SU-DHL-6 (cell line): ENCODE measurements at regions not wholly inside any gene's neighbourhood (a gene's known extent, or its start where the extent isn't known, plus 50 kb on each side); places are given as distances from the start of the nearest gene placed in this dataset.

ENCODE experiments used
- H2AFZ ChIP-seq: fragments of 200-600 bp; sonication (generic); 2 replicates; pipeline ENCODE4 v1.6.1; 2014; ENCODE audit warnings: low read depth, mild to moderate bottlenecking, moderate library complexity, mixed read lengths, antibody characterized with exemption, low read length; ENCODE audit not compliant: severe bottlenecking
- H3F3A ChIP-seq: fragments of 200-600 bp; shearing (Covaris generic); 2 replicates; pipeline ENCODE4 v1.6.0; 2016; ENCODE audit warnings: antibody characterized with exemption, mild to moderate bottlenecking; ENCODE audit not compliant: insufficient read depth
- H3K27ac ChIP-seq: fragments of 200-600 bp; sonication (generic); 2 replicates; pipeline ENCODE4 v1.5.1; 2016; ENCODE audit warnings: low read depth, mild to moderate bottlenecking, low read length, moderate library complexity, mixed read lengths
- H3K27me3 ChIP-seq: fragments of 200-600 bp; sonication (generic), shearing (Covaris generic); 2 replicates; pipeline ENCODE4 v1.6.0; 2014; ENCODE audit warnings: mild to moderate bottlenecking, low read length
- H3K36me3 ChIP-seq: fragments of 200-600 bp; sonication (generic); 2 replicates; pipeline ENCODE4 v1.6.1; 2014; ENCODE audit warnings: mild to moderate bottlenecking, low read length, mixed read lengths
- H3K4me2 ChIP-seq: fragments of 300-600, 200-600 bp; shearing (Covaris generic), sonication (generic); 2 replicates; pipeline ENCODE4 v1.6.0; 2014; ENCODE audit warnings: low read length, low read depth, mild to moderate bottlenecking; ENCODE audit not compliant: poor library complexity, severe bottlenecking
- H3K4me3 ChIP-seq: fragments of 200-600 bp; sonication (generic); 2 replicates; pipeline ENCODE4 v1.5.1; 2014; ENCODE audit warnings: antibody characterized with exemption, low read length, mild to moderate bottlenecking, mixed read lengths; ENCODE audit not compliant: insufficient read depth, poor library complexity, severe bottlenecking
- H3K79me2 ChIP-seq: fragments of 200-600 bp; sonication (generic); 2 replicates; pipeline ENCODE4 v1.6.1; 2014; ENCODE audit warnings: mild to moderate bottlenecking, low read length, moderate library complexity; ENCODE audit not compliant: insufficient read depth
- H3K9ac ChIP-seq: fragments of 200-600 bp; sonication (generic); 2 replicates; pipeline ENCODE4 v1.7.0; 2014; ENCODE audit warnings: mild to moderate bottlenecking, low read length
- H3K9me2 ChIP-seq: fragments of 200-600 bp; sonication (generic); replicated peaks from 2 replicates; pipeline ENCODE4 v1.6.1; 2014; ENCODE audit warnings: low read length; ENCODE audit not compliant: insufficient read depth
- H3K9me3 ChIP-seq: fragments of 200-600 bp; sonication (generic); 2 replicates; pipeline ENCODE4 v1.6.1; 2014; ENCODE audit warnings: low read length, mixed read lengths; ENCODE audit not compliant: insufficient read depth
- H4K20me1 ChIP-seq: fragments of 200-600 bp; sonication (generic); 2 replicates; pipeline ENCODE4 v1.6.1; 2014; ENCODE audit warnings: low read depth, mild to moderate bottlenecking, antibody characterized with exemption, low read length, moderate library complexity, mixed read lengths
- CTCF ChIP-seq: fragments of 200-600 bp; sonication (generic); IDR thresholded peaks from one replicate; pipeline ENCODE4 v1.5.1; 2017; ENCODE audit warnings: antibody characterized with exemption, mild to moderate bottlenecking, low read length, moderate library complexity; ENCODE audit not compliant: insufficient read depth, poor library complexity, severe bottlenecking
- EZH2phosphoT487 ChIP-seq: fragments of 200-600 bp; sonication (generic), shearing (Covaris generic); conservative IDR thresholded peaks from 2 replicates; pipeline ENCODE4 v1.6.1; 2018; ENCODE audit warnings: mild to moderate bottlenecking, antibody characterized with exemption, low read length, moderate library complexity, mixed read lengths

DNA sequence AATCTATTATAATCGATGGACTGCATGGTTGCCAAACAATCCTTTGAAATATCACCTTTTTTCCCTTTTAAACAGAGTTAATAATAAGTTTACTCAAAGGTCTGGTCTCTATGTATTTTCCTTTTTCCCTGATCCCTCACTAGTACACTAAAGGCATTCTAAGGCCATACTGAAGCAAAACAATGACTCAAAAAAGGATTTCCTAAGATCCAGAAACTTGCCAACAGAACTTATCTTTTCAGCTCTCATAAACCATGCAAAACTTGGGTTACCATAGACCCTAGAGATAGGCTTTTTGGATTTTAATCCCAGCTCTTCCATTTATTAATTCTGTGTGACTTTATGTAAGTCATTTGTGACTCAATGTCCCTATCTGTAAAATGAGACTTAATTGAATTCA lies 77.1 kb downstream of the IFI44 start:
- no peaks in the 10 kb centered on the region for H3K79me2 ChIP-seq
- no peak overlapping the region for H3K27ac ChIP-seq
- no peaks in the 10 kb centered on the region for H4K20me1 ChIP-seq
- TF ChIP-seq CTCF, result no peak
- no peak overlapping the region for H2AFZ ChIP-seq
- no peak overlapping the region for H3K9ac ChIP-seq
- no peaks in the 10 kb centered on the region for H3K27me3 ChIP-seq
- H3K9me3 ChIP-seq, result no peaks in the 10 kb centered on the region
- H3K36me3 ChIP-seq, result no peaks in the 10 kb centered on the region
- H3K9me2 ChIP-seq, result no peaks in the 10 kb centered on the region
- H3K4me3 ChIP-seq, result no peak overlapping the region
- H3F3A ChIP-seq, result no peaks in the 10 kb centered on the region
- H3K4me2 ChIP-seq, result no peak overlapping the region

DNA sequence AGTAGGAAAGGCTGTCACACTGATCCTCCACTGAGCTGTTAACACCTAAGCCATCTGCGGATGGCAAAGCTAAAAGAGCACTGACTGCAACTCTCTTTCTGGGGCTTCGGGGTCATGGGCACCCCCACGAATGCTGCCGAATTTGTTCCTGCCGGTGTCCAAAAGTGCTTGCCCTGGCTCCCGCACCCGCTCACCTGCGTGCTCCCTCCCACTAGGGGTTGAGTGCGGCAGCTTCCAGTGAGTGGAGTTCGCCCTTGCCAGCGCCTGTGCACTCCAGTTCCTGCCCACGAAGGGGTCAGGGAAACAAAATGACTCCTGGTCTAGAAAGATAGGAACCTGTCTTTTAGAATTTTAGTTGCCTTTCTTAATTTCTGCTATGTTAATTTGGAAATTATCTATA lies 78.7 kb downstream of the IFI44 start:
- no peaks in the 10 kb centered on the region for H3K79me2 ChIP-seq
- TF ChIP-seq CTCF (no peak), EZH2phosphoT487 (no peak)
- no peaks in the 10 kb centered on the region for H4K20me1 ChIP-seq
- no peak overlapping the region for H3K4me3 ChIP-seq
- H2AFZ ChIP-seq, result no peak overlapping the region
- no peaks in the 10 kb centered on the region for H3K9me3 ChIP-seq
- no peak overlapping the region for H3K9ac ChIP-seq
- H3K27ac ChIP-seq, result no peak overlapping the region
- no peaks in the 10 kb centered on the region for H3F3A ChIP-seq
- H3K9me2 ChIP-seq, result no peaks in the 10 kb centered on the region
- no peaks in the 10 kb centered on the region for H3K36me3 ChIP-seq
- H3K4me2 ChIP-seq, result no peak overlapping the region
- no peaks in the 10 kb centered on the region for H3K27me3 ChIP-seq

DNA sequence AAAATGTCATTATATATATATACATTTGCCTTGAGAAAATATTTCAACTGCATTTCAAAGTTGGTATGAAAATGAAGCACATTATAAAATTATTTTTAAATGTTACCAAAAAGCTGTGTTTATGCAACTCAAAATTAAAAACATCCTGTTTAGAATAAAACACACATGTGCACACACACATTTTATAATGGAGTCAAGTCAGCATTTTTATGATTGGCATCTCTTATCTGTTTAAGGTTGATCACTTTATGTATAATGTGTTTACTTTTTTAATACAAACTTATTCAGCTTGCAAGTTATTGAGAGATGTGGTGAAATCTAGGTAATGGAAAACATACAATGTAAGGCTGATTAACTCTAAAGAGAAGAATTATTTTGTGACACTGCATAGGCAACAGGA lies 80.4 kb downstream of the IFI44 start:
- H4K20me1 ChIP-seq, result no peaks in the 10 kb centered on the region
- no peaks in the 10 kb centered on the region for H3K36me3 ChIP-seq
- H3K27ac ChIP-seq, result no peak overlapping the region
- H3K9me3 ChIP-seq, result no peaks in the 10 kb centered on the region
- H3K9me2 ChIP-seq, result no peaks in the 10 kb centered on the region
- H3K4me2 ChIP-seq, result no peak overlapping the region
- H3K27me3 ChIP-seq, result no peaks in the 10 kb centered on the region
- no peak overlapping the region for H3K4me3 ChIP-seq
- H3K9ac ChIP-seq, result no peak overlapping the region
- no peaks in the 10 kb centered on the region for H3K79me2 ChIP-seq
- TF ChIP-seq EZH2phosphoT487, result no peak
- TF ChIP-seq CTCF, result no peak
- H3F3A ChIP-seq, result no peaks in the 10 kb centered on the region
- no peak overlapping the region for H2AFZ ChIP-seq

DNA sequence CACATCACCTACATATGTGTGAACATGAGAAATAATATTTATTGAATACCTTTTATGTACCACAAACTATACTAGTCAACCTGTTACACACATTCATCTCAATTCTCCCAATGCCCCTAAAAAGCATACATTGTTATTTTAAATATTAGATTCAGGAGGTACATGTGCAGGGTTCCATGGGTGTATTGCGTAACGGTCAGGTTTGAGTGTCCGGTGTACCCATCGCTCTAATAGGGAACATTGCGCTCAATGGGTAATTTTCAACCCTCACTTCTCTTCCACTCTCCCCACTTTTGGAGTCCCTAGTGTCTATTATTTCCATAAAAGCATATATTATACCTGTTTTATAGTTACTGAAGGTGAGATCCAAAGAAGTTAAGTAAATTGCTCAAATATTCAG lies 82.0 kb downstream of the IFI44 start:
- H3K27ac ChIP-seq, result no peak overlapping the region
- H3K4me2 ChIP-seq, result no peak overlapping the region
- no peak overlapping the region for H3K4me3 ChIP-seq
- no peaks in the 10 kb centered on the region for H3F3A ChIP-seq
- no peaks in the 10 kb centered on the region for H3K9me2 ChIP-seq
- no peaks in the 10 kb centered on the region for H3K27me3 ChIP-seq
- H2AFZ ChIP-seq, result no peak overlapping the region
- H3K36me3 ChIP-seq, result no peaks in the 10 kb centered on the region
- no peak overlapping the region for H3K9ac ChIP-seq
- H3K9me3 ChIP-seq, result no peaks in the 10 kb centered on the region
- H4K20me1 ChIP-seq, result no peaks in the 10 kb centered on the region
- TF ChIP-seq CTCF (no peak), EZH2phosphoT487 (no peak)
- H3K79me2 ChIP-seq, result no peaks in the 10 kb centered on the region
